Left kidney (tissue), 1 donor: ENCODE measurements at regions not wholly inside any gene's neighbourhood (a gene's known extent, or its start where the extent isn't known, plus 50 kb on each side); places are given as distances from the start of the nearest gene placed in this dataset.

Experiments used
- DNase-seq: peaks from one replicate; pipeline ENCODE4 v3.0.0-alpha.2; 2013

- DNase-seq: no peak
These were observed 147.1 kb downstream of the CHST1 start for GRCh38 chr11:45518141-45518832.

DNA sequence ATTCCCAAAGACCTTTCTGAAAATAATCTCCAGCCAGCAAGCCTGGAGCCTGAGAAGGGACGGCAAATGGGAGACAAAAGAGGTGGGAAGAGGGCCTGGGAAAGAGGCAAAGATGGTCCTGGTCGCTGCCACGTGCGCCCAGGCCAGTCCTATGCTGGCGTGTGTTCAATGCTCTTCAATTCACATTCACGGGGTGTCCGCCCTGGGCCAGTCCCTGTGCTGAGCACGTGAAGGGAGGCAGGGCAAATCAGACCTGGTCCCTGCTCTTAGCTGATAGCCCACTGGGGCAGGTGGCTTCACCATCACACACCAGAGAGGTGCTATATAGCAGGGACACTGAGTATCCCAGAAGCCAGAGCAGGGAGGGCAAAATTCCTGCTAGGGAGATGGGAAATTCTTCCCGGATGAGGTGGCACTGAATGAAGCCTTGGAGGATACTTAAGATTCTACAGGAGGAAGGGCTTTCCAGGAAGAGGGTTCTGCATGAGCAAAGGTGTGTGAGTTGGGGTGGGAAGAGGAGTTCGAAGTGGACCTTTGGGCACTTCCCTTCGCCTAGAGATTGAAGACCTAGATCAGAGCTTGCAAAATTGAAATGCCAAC lies 148.2 kb downstream of the CHST1 start:
- no peak for DNase-seq

DNA sequence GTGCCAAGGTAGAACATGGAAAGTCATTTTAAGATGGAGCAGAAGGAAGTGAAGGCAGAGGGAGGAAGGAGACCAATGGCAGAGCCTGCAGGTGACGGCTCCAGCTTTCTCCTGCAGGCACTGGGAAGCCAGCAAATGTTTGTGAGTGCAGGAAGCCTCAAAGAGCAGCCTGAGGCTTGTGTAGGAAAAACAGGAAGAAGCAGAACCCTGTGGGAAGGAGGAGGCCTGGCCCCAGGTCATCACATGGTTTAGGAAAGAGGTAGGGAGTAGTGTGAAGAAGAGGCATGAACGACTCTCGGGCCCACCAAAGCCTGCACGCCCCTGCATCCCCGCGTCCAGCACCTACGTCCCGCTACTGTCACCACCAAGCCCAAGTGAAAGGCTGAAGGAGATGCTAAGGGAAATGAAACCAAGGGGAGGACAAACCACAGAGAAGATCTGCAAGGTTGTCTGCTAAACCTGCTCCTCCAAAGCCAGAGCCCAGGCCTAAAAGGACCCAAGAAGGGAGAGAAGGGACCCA lies 151.5 kb downstream of the CHST1 start:
- no peak for DNase-seq

DNA sequence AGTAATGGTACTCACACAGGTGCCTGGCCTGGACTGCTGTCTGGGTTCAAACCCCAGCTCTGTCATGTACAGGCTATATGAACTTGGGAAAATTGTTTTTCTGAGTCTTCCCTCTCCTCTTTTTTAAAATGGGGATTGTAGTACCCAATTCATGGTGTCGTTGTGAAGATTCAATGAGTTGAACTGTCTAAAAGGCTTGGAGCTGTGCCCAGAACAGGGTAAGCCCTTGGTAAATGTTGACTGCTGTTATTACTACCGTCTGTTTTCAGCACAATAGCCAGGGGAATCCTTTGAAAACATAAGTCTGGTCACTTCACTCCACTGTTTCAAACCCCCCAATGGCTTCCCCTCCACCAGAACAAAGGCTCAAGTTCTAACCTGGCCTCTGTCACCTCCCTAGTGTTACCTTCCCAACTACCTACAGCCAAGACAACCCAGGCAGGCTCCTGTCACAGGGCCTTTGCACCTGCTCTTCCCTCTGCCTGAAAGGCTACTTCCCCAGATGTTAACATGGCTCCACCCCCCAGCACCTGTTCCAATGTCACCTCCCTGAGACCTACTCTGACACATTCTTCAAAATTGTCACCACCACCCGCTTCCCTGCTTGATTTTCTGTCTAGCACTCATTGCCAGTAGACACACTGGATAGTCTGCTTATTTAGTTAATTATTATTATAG lies 152.8 kb downstream of the CHST1 start:
- no peak for DNase-seq

- DNase-seq: no peak
These were observed 153.9 kb downstream of the CHST1 start for GRCh38 chr11:45511566-45511965.

- no peak for DNase-seq
These were observed 157.5 kb downstream of the CHST1 start for GRCh38 chr11:45507916-45508315.

DNA sequence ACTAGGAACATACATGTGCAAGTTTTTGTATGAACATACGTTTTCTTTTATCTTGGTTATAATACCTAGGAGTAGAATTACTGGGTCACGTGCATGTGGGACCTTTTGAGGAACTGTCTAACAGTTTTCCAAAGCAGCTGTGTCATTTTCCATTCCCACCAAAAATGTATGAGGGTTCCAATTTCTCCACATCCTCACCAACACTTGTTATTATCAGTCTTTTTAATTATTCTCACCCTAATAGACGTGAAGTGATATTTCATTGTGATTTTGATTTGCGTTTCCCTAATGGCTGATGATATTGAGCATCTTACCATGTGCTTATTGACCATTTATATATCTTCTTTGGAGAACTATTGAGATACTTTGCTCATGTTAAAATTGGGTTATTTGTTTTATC lies 162.1 kb downstream of the CHST1 start:
- no peak for DNase-seq

DNA sequence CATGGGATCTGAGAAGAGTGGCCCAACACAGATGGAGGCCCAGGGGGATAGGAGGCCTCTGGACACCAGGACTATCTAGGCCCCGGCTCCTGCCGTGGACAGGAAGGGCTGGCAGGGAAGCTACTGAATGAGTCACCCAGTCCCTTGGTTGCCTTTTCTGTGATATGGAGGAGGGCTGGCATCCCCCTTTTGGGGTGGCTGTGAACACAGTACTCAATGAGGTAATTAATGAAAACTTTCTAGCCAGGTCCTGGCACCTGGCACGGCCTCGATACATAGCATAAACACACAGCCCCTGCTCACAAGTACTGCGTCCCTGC lies 163.2 kb downstream of the CHST1 start:
- DNase-seq: no peak

DNA sequence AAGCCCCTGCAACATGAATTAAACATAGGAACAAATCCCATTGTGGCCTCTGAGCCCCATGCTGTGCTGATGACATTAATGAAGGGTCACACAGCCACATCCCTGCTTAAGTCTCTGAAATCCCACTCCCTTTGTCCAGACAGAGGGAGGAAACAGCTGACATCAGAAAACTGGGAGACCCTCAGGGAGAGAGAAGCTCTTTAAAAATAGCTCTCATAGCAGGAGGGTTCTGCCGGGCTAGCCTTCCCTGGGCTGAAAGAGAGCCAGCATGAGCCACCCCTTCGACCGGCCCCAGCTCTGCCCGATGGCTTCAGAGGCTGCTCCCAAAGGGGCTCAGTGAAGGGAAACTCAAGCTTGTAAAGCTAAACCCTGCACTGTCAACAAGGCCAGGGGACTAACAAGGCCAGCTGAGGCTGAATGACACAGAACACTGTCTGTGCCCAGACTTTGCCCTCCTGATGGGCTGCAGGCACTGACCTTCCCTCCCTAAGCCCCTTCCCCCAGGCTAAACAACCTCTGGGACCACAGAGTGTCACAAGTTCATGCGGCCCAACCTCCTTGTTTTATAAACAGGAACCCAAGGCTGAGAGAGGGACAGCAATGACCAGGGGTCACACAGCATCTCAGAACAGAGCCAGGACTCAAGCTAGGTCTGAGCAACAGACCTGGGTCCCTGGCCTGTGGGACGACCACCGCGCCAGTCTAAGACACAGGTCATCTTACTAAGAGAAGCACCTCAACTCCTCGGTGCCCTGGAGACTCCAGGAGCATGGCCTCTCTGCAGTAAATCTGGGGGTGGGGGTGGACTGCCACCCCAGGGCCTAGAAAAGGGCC lies 163.8 kb downstream of the CHST1 start:
- peak; percentile 37 for DNase-seq

DNA sequence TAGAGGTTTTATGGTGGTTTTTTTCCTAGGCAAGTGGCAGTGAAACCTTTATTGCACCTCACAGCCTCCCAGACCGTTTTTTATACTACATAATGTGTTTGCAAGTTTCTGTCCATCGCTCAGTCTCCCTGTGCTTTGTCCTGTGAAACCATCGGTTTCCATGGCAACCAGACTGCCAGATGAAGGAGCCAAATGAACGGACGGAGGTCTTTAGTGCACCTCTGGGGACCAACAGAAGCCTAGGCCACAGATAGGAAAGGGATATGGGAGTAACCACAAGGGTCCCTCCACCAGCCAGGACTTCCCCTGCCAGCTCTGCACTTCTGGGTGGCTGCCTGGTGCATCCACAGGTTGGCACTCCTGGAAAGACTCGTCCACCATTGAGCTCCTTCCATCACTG lies 165.0 kb downstream of the CHST1 start:
- DNase-seq: peak; percentile 45

DNA sequence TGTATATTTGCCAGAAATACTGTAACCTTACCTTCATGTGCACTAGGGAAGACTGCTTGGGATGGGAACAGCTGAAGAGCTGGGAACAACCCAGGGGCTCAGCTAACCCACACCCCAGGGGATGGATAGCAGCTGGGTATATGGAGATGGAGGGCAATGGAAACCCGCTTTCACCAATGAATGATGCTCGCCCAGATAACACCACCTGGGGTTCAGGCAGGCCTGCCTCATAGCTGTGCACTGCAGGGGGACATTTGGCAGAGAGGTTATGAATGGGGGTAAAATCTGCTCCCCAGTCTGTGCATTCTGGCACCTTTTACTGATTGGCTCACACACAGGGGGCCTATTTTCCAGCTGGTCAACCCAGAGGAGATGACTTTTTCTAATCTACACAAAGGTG lies 170.7 kb downstream of the CHST1 start:
- no peak for DNase-seq

DNA sequence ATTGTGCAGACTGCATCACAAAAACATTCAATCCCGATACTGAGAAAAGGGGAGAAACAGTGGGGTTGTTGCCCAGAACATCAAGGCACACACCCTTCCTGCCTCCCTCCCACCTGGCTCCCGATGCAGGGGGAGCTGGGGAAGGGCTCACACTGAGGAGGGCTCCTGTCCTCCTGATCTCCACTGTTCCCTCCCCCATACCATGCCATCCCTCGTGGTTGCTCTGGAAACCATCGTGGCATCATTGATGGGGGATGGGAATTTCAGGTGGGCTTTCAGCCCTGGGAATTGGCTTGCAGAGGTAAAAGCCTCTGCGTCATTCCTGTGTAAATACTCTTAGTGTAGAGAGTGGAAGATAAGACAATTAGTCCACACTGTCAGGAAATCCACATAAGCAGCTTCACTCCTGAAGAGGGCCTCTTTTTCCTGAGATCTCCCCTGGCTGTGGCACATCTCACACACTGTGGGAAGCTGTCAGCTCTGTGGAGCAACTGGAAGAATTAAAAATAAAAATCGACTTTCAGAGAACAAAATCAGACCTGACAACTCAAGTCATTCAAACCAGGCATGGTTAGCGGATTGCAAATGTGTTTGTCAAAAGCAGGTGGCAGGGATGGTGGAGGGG lies 176.0 kb downstream of the CHST1 start:
- DNase-seq: no peak

- DNase-seq: no peak
These were observed 179.0 kb downstream of the CHST1 start for GRCh38 chr11:45486461-45486860.

- DNase-seq: no peak
These were observed 180.2 kb downstream of the CHST1 start for GRCh38 chr11:45485070-45485707.

DNA sequence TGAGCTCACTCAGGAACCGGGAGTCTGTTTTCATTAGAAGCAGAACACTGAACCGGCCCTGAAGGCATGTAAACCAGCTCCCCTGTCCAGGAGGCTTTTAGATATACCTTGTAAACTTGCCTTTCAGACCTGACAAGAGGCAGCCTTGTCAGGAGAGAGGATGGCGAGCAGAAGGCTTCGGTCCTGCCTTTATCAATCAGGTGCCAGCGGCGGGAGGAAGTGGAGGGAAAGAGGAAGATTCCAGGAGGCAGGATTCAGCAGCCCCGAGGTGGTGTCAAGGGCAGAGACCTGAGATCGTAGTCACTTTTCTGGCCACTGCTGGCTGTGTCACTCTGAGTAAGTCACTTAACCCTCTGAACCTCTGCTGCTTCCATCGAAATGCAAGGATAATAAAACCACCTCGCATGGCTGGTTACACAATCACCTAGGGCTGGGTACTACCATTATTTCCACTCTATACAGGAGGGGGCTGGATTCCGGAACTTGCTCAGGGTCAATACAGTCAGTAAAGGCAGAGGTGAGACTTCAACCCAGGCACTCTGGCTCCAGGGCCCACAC lies 181.0 kb downstream of the CHST1 start:
- DNase-seq: no peak

- DNase-seq: no peak
These were observed 182.0 kb downstream of the CHST1 start for GRCh38 chr11:45483416-45483815.

DNA sequence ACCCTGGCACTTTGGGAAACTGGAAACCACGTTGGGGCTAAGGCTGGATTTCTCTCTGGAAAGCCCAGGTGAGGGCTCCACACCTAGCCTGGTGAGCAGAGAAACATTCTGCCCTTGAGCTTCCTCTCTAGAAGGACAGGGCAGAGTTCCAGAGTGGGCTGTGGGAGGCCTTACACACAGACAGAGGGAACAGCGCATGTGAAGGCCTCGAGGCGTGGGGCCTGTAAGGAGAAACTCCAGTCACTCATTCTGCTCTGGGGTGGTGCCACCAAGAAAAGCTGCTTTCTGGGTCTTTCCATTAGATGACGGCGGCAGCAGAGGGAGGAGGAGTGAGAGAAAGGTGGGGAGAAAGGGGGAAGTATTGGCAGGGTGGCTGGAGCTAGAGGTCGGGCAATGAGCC lies 183.1 kb downstream of the CHST1 start:
- DNase-seq: no peak

GRCh38 chr11:45481026-45481425 lies 184.4 kb downstream of the CHST1 start:
- DNase-seq: no peak

DNA sequence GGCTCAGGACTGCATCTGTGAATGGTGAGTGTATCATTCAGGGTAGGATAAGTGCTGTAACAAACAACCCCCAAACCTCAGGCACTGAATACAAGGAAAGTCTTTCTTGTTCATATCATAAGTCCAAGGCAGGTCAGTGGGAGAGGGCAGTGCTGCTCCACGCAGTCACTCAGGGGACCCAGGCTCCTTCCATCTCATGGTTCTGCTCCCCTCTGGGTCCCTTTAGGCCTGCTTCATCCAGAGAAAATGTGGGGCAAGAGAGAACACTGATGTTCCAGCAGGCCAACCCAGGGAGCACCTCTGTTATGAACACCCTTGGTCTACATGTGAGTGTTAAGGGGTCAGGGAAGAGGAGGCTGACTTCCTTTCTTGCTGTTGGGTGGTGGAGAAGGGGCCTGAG lies 187.8 kb downstream of the CHST1 start:
- no peak for DNase-seq

DNA sequence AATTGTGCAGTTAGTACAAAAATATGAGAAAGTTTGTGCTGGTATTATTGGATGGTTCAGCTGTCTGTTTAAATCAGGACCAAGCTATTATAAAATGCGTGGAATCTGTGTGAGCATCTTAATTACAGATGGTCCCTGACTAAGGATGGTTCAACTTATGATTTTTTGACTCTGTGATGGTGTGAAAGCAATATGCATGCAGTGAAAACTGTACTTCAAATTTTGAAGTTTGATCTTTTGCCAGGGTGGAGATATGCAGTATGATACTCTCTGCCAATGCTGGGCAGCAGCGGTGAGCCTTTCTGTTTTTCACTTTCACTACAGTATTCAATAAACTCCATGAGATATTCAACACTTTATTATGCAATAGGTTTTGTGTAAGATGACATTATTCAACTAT lies 189.3 kb downstream of the CHST1 start:
- no peak for DNase-seq

DNA sequence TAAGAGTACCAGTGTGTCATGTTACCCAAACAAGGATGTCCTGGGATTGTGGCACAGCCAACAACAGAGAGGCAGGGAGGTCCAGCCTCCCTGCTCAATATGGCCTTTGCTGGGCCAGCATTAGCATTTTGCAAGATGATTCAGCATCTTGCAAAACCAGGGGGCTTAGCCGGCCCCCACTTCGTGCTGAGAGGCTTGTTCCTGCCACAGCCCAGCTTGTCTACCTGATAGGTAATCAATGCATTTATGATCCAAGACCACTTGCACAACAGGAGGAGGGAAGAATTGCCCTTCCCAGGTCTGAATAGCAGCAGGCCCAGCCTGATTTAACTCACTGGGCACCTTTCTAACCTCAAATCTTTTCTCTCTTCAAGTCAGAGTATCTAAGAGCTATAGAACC lies 189.0 kb upstream of the SYT13 start:
- DNase-seq: no peak
